HUDEP-2 (cell line): ENCODE measurements at regions not wholly inside any gene's neighbourhood (a gene's known extent, or its start where the extent isn't known, plus 50 kb on each side); places are given as distances from the start of the nearest gene placed in this dataset.
"Not testable (repeated sequence)": the region's sequence is repeated elsewhere in the genome, so short reads cannot be mapped to it uniquely, and the experiment has no call there.

Source experiments
- DNase-seq, 76 experiments: peaks; one replicate each; lab custom pipeline; 2025; ENCODE audit not compliant: unreplicated experiment in 76 of 76; lab: John Stamatoyannopoulos, UW

DNA sequence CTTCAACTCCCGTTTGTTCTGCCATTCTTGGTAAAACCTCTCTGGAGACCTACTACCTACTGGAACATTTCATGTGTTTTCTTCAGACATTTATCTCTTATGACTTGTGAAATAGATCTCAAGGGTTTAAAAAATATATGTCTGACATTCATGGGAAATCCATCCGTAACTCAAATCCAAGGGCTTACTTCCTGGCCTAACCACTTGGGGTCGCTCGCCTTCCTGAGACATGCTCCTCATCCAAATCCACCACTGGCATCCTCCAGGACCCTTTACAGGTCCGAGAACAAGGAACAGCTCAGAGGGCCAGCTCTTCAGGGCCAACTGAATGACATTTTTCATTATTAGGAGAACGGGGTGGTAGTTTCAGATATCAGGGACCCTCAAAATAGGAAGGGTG is 235.1 kb upstream of the TUT7 start:
- no peak for DNase-seq

DNA sequence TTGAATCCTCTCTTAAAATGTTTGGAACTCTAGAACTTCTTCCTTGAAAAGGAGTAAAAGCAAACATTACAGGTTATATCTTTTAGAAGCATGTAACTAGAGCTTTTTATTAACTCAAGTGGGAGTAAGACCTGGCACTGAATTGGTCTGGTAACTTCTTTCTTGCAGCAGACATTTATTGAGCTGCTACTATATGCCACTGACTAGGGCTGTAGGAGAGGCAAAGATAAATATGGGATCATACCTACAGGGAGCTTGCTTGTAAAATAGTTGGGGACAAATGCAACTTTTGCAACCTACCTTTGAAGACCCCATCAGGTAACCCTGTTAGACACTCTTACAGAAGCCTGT is 231.9 kb upstream of the TUT7 start:
- no peak for DNase-seq

DNA sequence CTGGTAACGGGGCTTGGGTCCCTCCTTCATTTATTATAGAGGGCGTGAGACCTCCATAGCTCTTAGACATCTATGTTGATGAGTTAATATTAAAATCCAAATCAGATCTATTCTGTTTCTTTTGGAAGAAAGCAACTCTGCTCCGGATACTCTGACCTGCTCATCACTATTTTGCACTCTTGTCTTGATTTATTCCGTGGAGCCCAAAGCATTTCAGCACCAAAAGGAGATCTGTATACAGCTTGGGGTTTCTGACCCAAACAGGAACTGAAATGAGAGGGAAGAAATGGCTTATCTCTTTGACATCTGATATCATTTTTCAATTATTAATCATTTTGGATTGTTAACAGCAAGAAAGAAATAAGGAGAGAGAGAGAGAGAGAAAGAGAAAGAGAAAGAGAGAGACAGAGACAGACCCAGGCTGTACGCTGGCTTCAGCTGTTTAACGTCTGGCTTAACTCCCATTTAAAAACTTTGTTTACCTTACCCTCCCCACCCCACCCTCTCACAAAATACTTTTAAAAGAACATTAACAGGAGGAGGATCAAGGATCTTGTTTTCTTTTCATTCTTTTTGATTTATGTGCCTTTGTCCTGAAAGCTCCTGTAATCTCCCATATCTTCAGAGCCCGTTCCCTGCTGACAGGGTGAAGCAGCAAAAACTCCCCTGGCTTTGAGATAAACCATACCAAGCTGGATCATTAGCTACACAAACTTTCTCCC is 231.4 kb upstream of the TUT7 start:
- no peak for DNase-seq

DNA sequence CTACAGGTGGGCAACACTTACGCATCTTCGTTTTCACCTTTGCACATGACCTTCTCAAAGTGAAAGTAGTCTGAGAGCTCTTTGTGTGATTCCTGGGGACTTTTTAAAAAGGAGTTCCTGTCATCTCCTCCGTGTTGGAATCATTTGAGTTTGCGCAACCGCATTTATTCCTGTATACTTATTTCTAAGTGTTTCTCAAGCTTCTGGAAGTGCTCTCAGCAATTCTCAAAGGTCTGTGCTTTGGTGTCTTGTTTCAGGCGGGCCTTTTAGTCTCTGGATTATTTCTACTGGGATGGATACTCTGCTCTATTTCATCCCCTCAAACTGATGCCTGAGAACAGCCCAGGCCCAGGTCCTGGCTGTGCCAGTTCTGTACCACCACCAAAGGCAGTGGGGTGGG is 226.5 kb upstream of the TUT7 start:
- DNase-seq = no peak

DNA sequence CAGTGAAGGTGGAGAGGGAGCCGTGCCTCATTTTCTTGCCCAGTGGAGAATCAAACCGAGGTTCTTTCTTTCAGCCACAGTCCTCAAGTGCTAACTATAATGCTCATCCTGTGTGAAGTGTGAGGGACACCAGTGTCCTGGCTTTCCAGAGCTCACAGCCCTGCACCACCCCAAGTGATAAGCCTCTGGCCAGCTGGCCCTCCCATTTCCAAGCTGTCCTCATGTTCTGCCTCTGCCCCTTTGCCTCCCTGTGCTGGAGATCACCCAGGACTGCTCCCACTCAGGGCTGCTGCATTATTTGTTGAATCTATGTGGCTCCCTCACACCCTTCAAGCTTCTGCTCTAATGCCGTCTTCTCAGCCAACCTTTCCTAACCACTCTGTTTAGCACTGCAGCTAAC is 224.5 kb upstream of the TUT7 start:
- DNase-seq = no peak

DNA sequence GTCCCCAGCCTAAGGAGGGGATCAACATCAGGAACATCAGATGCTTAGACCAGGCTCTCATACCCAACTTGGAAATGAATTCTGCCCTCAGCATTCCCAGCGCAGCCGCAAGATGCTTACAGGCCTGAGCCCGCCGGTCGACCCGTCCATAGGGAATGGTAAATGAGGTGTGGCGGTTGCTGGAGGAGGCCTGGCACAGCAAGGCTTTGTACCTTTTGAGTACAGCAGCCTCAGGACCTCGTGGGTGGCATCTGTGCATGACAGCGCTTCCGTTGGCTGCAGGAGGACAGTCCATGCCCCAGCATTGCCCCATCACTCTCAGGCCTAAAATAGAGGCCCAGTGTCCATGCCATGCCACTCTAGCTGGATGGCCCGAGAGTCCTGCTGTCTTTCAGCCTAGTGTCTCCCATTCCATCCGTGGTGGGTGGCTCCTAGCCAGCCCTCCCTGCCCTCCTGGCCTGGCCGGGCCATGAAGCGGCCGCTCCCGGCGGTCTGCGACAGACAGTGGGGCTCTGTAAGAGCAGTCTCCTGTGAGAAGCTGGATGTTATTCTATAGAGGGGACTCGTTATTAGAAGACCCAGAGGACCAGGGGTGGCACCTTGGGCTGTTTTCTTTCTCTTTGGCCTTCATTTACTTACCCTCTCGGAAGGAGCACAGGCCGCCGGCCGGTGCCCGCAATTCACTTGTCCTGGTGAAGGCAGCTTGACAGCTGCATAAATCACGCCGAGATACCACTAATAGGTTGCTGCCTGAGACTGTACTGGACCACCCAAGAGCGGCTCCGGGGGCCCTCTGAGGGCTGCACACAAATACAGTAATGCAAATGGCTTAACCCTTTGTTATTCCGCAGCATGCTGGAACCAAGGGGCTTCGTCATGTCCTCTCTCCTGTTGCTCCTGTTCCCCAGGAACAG is 223.5 kb upstream of the TUT7 start:
- DNase-seq = no peak

DNA sequence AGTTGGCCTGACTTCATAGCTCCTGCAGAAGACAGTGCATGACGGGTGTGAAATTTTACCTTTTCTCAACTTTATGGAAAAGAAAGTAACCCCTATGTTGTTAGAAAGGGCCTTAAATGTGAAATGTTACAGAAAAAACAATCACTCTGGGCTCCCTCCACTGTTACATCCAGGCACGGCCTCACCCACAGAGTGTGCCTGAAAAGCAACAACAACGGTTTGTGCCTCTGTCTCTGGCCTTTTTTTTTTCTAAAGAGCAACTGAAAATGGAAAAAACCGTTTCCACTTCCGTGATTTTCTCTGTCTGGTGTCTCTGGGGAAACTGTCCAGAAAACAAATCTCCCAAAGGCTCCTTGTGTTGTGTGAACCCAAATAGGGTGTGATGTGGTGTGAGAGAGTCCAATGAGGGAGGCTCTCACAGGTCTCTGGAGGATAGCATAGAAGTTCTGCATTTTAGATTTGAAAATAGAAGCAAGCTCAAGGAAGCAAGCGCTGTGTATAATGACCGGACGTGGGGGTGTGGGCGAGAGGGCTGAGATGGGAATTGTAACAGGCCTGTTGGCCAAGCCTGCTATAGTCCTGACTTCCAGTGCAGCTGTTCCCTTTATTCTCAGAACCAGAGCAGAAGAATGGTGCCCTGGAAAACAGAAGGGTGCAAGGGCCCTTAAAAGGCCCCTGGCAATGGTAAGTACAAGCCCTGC is 221.8 kb upstream of the TUT7 start:
- no peak for DNase-seq

DNA sequence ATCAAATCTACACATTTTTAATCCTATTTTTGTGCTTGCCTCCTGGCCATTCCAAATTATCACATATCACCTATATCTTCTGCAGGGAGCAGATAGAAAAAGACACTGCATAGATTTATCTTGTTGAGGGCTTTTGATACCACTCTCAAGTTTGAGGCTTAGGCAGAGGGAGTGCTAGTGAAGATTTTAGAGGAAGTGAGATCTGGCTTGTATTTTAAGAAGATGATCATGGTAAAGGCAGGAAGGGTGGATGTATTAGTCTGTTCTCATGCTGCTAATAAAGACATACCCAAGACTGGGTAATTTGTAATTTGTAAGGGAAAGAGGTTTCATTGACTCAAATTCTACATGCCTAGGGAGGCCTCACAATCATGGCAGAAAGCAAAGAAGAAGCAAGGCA is 220.9 kb upstream of the TUT7 start:
- no peak for DNase-seq

DNA sequence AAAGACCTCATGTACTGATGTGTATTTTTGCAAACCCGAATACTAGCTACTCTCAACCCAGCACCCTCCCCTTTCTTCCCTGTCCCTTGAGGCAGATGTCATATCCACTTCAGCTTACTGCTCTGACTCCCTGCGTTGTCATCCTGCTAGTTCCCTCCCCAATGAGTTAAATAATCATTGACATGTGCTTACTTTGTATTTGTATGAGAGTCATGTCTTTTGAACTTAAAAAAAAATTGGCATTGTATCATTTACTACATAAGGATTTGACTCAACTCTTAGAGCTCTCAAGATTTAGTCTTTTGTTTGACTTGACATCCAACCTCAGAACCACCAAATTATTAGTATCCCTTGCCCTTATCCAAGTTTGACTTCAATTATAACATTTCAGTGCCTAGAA is 219.7 kb upstream of the TUT7 start:
- DNase-seq = no peak

DNA sequence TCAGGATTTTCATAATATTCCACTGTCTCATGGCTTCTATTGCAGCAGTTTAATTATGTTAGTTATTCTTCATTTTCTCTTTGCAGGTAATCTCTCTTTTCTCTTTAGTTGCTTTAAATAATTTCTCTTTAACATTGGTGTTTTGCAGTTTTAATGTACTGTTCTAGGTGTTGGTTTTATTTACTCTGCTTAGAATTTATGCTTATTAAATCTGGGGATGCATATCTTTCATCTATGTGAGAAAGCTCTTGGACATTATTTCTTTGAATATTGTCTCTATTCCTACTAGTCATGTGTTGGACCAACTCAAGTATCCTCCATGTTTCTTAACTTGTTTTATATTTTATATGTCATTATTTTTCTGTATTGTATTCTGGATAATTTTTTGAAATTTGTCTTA is 218.7 kb upstream of the TUT7 start:
- no peak for DNase-seq

DNA sequence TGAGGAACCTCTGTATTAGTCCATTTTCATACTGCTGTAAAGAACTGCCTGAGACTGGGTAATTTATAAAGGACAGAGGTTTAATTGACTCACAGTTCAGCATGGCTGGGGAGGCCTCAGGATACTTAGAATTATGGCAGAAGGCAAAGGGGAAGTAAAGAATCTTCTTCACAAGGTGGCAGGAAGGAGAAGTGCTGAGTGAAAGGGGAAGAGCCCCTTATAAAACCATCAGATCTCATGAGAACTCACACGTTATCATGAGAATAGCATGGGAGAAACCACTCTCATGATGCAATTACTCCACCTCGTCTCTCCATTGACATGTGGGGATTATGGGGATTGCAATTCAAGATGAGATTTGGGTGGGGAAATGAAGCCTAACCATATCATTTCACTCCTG is 211.4 kb upstream of the TUT7 start:
- DNase-seq = not testable (repeated sequence)

DNA sequence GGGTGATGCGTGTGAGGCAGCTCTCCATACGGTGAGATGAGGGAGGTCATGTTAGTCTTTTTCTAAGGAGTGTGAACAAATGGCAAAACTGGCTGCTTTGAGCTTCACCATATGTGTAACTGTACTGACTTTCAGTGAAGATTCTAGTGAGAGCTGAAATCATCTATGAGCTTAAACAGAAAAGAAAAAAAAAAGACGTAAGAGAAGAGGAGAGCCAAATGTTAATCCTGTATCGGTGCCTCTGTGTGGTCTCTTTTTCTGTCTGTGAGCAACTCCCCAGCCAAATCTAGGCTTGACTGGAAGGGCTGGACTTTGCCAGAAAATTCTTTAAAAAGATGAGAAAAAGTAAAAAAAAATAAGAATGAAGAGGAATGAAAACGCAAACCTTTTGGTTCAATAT is 209.7 kb upstream of the TUT7 start:
- no peak for DNase-seq

DNA sequence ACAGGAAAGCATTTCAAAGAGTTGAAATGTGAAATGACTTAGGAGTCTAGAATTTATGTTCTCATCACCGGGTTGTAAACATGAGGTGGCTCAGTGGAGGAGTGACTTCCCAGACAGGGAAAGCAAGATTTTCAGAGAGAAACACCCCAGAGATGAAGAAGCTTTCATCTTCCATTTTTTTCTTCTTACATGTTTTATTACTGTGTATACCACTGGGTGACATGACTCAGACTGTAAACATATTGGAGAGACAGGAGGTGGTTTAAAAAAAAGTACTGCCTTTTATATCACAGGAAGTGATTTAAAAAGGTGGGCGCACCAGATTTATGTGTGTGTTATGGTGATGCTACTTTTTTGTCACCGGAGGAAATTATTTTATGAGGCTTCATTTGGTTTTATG is 209.1 kb upstream of the TUT7 start:
- no peak for DNase-seq

DNA sequence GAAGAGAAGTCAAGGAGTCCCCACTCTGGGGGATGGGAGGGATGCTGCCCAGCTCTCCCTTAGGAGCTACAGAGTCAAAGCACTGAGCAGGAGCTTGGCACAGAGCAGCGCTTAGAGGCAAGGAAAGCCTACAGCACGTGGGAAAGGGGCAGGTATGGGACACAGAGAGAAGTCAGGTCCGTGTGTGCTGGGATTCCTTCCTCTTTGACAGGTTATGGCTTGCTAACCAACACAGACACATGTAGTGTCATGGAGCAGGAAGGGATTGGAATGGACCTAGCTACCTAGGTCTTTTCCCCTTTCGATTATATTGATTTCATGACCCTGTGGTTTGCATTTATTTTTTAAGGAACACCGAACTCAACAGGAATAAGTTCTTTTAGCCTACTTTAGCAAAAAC is 208.5 kb upstream of the TUT7 start:
- DNase-seq = no peak

DNA sequence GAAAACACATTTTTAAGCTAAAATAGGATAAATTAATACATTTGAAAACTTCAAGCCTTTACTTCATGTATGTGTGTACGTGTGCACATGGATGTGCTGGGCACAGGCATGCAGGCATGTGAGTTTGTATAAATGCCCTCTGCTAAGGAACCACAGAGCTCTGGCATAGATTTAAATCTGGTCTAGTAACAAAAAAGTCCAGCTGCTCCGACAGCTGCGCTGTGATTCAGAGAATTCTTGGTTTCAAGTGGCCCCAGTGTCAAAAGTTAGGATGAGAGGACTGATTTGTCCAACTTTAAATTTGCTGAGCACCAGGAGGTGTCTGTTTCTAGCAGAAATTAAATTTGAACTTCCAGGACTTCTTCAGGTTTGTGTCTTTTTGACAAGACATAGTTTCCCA is 203.7 kb upstream of the TUT7 start:
- no peak for DNase-seq

DNA sequence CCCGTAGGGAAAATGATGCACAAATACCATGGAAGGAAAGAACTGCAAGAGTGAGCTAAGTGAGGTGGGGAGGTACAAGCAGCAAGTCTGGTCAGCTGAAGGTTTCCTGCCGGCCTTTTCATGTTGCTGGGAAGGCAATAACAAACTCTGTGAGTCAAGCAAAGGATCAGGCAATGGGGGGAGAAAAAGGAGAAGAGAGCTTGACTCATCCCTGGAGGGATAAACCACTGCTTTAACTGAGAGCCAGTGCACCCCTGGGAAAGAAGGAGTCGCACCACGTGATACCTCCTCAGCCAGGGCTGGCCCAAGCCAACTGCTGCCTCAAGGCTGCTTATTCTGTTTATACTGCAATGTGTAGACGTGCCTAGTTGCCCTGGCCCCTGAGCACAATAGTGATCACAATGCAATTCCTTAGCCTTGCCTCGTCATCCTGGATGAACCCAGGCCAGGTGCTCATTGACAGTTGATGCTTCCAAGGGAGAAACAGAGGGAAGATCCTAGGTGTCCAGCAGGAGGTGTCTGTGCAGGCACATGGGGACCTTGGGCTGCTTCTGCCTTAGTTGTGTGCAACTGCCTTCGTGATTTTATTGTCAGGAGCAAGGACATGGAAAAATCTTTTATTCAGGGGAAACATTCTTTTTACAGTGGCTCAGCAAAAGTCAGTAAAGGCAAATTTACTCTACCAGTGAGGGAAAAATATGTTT is 203.0 kb upstream of the TUT7 start:
- no peak for DNase-seq

DNA sequence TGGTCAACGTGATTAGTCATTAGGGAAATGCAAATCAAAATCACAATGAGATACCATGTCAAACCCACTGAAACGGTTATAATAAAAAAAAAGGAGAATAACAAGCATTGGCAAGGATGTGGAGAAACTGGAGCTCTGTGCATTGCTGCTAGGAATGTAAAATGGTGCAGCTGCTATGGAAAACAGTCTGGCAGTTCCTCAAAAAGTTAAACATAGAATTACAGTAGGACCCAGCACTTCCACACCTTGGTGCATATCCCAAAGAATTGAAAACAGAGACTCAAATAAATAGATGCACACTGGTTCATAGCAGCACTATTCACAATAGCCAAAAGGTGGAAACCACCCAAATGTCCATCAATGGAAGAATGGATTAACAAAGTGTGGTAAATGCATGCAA is 201.5 kb upstream of the TUT7 start:
- no peak for DNase-seq

DNA sequence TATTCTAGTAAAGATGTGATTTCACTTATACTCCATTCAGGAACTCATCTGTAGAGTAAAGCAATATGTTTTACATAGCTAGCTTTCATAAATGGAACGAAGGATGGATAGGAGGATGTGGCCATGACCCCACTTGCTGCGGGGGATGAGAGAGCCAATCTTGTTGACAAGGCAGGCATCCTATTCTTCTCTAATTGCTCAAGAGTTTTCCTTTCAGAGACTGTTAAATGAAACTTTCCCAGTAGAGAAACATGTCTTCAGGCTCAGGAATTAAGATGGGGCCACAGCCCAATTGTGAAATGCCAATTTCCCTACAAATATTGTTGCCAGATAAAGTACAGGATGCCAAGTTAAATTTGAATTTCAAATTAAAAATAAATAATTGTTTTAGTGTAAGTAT is 196.2 kb upstream of the TUT7 start:
- no peak for DNase-seq

DNA sequence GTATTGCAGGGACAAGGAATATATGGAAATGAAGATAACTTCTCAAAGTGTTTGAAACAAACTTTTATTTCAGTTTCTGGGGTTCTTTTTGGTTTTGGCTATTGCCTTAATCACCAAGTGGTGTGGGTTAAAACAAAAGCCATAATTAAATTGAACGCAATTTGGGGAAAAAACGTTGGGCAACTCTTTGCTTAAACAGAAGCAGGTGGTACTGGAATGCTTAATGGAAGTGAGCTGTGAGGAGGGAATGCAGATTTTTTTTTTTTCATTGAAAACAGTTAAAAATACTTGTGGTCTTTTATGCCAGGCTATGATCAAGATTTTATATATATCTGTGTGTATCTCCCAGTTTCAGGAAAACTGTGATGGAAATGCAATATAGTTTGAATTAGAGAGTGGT is 195.7 kb upstream of the TUT7 start:
- no peak for DNase-seq

DNA sequence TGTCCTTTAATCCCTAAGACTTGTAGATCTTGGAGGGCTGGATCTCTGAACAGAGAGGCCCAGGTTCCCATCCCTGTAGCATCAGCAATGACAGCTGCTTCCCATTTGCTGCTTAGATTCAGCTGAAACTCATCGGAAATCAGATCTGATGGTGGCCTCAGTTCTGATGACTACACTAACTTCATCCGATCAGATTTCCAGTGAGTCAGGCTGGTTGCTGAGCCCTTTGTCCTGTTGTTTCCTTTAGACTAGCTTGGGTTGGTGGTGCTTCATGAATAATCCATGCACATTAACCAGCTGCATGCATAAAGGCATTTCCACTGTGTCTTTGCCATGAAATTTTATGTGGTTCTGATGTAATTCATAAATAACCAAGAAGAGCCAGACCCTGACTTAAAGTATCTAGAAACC is 195.2 kb upstream of the TUT7 start:
- no peak for DNase-seq

DNA sequence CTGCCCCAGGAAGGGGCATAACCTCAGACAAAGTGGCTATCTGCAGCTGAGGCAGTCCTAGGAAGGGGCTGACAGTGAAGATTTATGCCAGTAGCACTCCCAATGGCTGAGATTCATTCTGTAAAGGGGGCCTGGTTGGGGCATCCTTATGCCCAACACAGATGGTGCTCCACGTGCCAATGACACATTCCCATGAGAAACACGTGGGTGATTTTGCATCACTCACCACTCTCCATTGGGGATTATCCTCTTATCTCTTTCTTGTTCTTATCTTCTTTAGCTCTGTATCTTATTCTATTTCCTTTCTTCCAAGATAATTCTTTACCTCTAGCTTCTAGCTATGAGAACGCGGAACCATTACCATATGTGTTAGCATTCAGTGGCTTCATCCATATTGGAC is 194.0 kb upstream of the TUT7 start:
- DNase-seq = no peak
